Fibroblast of lung (primary cell): ENCODE measurements at regions not wholly inside any gene's neighbourhood (a gene's known extent, or its start where the extent isn't known, plus 50 kb on each side); places are given as distances from the start of the nearest gene placed in this dataset.

Experiments used
- CTCF ChIP-seq, 2 donors: IDR thresholded peaks in 1 of 2; conservative IDR thresholded peaks in 1 of 2; 1 replicate in 1 of 2; 2 replicates in 1 of 2; pipeline ENCODE4 v1.5.1; 2011 to 2012; ENCODE audit warnings: low read length in 2 of 2, control low read depth in 1 of 2, inconsistent platforms in 1 of 2, low read depth in 1 of 2, mild to moderate bottlenecking in 1 of 2
- EZH2 ChIP-seq: IDR thresholded peaks from 2 replicates; pipeline ENCODE4 v1.5.1; 2012; ENCODE audit warnings: low read length, control low read depth, mild to moderate bottlenecking; ENCODE audit errors: missing control alignments

GRCh38 chr5:129170050-129170449, 75.5 kb downstream of the ISOC1 start:
- TF ChIP-seq CTCF (conservative IDR thresholded peaks at IDR 0.05 in 1 of 2, IDR thresholded peaks at IDR 0.05 in 1 of 2; ENCODE audit: low read depth in 1 of 2, low read length in 2 of 2) (no peak), EZH2 (no peak)
